Left ventricle myocardium superior (tissue), 1 donor: ENCODE measurements at regions not wholly inside any gene's neighbourhood (a gene's known extent, or its start where the extent isn't known, plus 50 kb on each side); places are given as distances from the start of the nearest gene placed in this dataset.

Source experiments
- ATAC-seq: fragments of 200-7000 bp; cut with Tn5 transposase; one replicate; pipeline ENCODE4 v1.9.1; 2020; ENCODE audit warnings: mild to moderate bottlenecking, moderate library complexity
- DNase-seq: peaks from one replicate; pipeline ENCODE4 v3.0.0-alpha.2; 2020
- intact Hi-C: fragments of 100-400 bp; cut with micrococcal nuclease; formaldehyde crosslinking; loops from one replicate; pipeline ENCODE4 v1.11.0; 2022
- donor health status: DM: no; HTN: yes; CAD: no; lungs with severe emphysema.

DNA sequence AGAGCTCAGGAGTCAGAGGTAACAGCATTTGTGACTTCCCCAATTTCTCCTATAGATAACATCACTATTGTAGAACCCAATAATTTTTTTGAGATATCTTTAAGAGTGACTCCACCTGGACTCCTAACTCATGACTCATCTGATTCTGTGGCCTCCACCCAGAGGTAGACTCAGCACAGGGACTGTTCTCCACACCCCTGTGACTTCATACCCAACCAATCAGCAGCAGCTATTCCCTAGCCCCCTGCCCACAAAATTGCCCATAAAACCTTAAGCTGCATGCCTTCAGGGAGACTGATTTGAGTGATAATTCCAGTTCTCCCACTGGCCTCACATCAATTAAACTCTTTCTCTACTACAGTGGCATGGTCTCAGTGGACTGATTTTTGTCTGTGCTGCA, 475.4 kb upstream of the FAT3 start:
- DNase-seq: no peak
- intact Hi-C loops: no loop called here
- no peak for ATAC-seq

GRCh38 chr11:91742155-91742554, 482.5 kb upstream of the FAT3 start:
- DNase-seq: no peak
- no peak for ATAC-seq
- intact Hi-C loops: no loop called here

- intact Hi-C loops: no loop called here
- DNase-seq (no peak), ATAC-seq (no peak)
Observed at GRCh38 chr11:91731051-91731450, 493.6 kb upstream of the FAT3 start.

- intact Hi-C loops: no loop called here
- ATAC-seq (no peak), DNase-seq (no peak)
Observed at GRCh38 chr11:91730620-91731019, 494.0 kb upstream of the FAT3 start.

- ATAC-seq (no peak), DNase-seq (no peak)
- intact Hi-C loops: no loop called here
Observed at GRCh38 chr11:91730057-91730456, 494.6 kb upstream of the FAT3 start.

DNA sequence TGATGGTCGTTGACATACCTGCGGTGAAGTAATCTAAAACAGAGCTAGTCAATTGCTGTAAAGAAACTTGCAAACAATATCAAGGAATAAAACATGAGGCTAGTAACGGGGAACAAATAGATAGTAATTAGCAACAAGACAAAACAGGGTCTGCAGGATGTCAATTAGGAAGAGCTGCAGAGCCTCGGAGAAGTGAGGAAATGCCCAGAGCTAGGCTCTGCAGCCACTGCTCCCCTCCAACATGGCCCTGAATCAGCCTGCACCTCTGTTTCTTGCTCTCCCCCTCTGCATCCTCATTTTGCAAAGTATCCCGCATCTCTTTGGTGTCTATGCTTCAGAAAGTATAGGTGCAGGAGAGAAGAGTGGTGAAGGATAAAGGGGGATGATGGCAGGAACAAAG, 507.4 kb upstream of the FAT3 start:
- DNase-seq (no peak), ATAC-seq (no peak)
- intact Hi-C loops: no loop called here

GRCh38 chr11:91707652-91708482, 516.8 kb upstream of the FAT3 start:
- intact Hi-C loops: no loop called here
- no peak for ATAC-seq

GRCh38 chr11:91703042-91703441, 521.6 kb upstream of the FAT3 start:
- intact Hi-C loops: no loop called here
- ATAC-seq (no peak), DNase-seq (no peak)

More at GRCh38 chr11:91707652-91708482, 516.8 kb upstream of the FAT3 start:
- DNase-seq: no peak

DNA sequence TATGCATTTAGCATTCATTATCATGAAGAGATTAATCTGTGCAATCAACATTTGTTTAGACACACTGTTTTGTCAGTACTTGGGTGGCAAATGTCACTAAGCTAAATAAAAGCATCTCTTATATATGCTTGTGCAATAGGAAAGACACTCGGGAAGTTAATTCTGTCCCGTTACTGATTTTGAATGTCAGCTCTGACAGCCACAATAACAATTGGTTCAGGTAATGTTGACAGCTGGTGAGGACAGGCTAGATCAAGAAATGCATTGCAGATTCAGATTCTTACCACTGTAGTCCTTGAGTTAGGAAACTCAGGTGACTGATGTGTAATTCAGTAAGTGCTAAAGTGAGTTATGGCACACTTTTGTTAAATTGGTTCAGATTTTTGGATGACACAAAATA, 523.8 kb upstream of the FAT3 start:
- DNase-seq (no peak), ATAC-seq (no peak)
- intact Hi-C loops: no loop called here

DNA sequence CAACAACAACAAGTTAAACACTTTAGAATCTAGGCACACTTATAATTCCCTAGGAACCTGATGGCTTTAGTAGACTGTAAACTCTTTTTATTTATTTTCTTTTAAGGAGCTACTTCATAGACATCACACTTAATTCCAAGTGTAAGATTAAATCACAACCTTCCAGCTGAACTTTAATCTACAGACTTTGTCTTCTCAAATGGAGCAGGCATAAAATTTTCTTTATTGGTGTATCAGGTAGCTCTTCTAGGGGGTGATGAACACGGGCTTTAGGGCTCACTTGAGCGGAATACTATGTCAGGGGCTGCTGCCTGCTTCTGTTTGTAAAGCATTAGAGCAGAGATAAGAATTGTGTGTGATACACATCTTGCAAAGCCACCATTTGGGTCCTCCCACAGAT, 525.8 kb upstream of the FAT3 start:
- no peak for DNase-seq
- intact Hi-C loops: no loop called here
- no peak for ATAC-seq

DNA sequence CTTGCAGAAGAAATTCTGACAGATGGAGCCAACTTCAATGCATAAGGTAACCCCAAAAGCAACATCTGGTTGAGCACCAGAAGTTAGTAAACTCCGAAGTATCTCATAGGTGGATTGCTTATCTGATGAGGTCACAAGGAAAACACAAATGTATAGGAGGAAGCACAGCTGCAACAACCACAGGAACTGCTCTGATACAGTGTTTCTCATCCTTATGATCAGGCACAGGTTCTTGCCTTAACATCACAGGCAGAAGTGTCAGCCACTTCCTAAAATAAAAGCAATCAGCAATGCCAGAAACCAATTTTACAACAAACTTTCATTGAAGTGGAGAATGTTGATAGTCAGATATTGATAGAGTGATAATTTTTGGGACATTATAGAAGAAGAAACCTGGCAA, 530.3 kb upstream of the FAT3 start:
- intact Hi-C loops: no loop called here
- ATAC-seq (no peak), DNase-seq (no peak)

GRCh38 chr11:91691872-91692271, 532.7 kb upstream of the FAT3 start:
- DNase-seq: no peak
- intact Hi-C loops: no loop called here
- ATAC-seq: no peak

DNA sequence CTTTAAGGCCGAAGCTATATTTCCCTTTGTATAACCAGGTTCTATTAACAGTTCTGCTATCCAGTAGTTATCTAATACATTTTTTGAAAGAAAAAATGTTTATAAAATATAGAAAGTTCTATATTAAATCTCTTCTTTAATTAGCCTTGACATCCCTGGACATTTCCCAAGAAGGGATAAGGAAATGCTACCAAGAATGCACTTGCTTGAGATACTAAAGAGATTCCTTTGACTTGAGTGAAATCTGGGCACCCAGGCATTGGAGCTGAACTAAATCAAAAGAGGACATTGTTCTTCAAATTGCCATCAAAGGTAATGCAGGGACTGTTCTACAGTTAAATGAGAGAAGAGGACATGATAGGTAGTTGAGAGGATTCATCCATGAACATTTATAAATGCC, 535.9 kb upstream of the FAT3 start:
- ATAC-seq: no peak
- intact Hi-C loops: no loop called here
- no peak for DNase-seq

- no peak for DNase-seq
- intact Hi-C loops: no loop called here
- no peak for ATAC-seq
Observed at GRCh38 chr11:91686700-91687099, 537.9 kb upstream of the FAT3 start.

- ATAC-seq (no peak), DNase-seq (no peak)
- intact Hi-C loops: no loop called here
Observed at GRCh38 chr11:91686281-91686680, 538.3 kb upstream of the FAT3 start.

GRCh38 chr11:91673705-91674104, 550.9 kb upstream of the FAT3 start:
- no peak for DNase-seq
- no peak for ATAC-seq
- intact Hi-C loops: no loop called here

DNA sequence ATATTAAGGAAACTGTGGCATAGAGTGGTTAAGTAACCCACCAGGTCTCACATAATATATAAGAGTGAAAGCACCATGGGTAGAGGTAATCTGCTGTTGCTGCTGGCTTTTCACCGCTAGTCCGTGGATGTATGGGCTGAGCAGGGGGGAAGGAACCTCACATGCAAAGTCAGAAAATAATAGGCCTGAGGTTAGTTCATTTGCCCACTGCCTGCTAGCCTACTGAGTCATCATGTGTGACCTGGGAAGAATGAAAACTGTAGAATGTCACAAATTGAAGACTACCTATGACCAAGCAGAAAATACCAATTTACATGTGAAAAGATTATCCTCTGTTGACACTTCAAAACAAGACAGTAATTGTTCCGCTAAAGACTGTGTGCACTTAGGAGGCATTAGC, 560.1 kb upstream of the FAT3 start:
- ATAC-seq: no peak

DNA sequence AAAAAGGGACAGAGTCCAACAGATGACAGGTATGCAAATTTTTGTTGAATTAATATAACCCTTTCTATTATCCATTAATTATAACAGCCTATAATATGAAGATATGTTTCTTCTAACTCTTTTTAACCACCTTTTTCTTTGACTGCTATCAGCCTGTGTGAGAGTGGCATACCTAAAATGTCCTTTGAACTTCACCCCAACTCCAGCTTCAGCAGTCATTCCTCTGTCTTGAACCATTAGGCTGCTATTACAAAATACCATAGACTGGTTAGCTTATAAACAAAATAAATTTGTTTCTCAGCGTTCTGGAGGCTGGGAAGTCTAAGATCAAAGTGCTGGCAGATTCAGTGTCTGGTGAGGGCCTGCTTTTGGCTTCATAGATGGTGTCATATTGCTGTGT, 564.6 kb upstream of the FAT3 start:
- ATAC-seq (no peak), DNase-seq (no peak)

More for the DNA sequence above, 560.1 kb upstream of the FAT3 start:
- intact Hi-C loops: no loop called here
- DNase-seq: no peak

DNA sequence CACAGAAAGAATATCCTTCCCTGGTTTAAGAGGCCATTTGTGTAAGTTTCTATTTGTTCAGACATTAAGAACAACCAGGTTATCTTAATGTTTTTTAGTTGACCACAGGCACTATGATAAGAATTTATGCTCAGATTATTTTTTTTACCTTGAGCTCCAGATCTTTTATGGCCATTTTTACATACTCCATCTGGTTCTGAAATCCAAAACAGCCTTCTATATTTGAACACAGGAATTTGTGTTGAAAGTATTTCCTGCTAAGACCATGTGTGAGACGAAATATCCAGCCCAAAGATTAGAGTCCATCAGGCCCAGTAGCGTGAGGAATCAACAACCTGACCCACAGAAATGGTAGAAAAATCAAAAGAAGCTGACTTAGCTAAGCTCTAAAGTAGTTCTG, 569.9 kb upstream of the FAT3 start:
- ATAC-seq (no peak), DNase-seq (no peak)
- intact Hi-C loops: no loop called here

More for the DNA sequence above, 564.6 kb upstream of the FAT3 start:
- intact Hi-C loops: no loop called here

DNA sequence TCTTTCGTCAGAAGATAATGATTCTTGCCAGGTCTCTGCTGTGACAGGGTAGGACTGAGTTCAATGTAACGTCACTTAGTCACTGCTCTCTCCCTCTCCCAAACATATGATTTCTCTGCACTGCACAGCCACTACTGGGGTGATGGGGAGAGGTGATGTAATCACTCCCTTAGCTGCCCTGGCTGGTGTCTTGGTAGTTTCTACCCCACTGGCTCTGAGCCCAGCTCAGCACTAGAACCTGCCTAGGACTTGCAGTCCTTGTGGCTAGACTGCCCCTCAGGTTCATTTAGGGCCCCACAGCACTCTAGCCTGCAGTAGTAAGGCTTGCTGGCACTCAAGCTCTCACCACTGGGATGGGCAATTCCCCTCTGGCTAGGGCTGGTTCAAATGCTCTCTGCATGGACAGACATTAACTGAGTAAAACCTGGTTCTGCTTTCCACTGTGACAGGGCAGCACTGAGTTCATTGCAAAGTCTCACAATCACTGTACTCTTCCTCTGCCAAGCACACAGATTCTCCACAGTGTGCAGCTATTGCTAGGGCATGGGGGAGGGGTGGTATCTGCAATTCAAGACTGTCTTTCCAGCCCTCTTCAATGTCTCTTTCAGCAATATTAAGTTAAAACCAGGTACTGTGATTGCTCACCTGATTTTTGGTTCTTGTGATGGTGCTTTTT, 571.4 kb upstream of the FAT3 start:
- ATAC-seq (no peak), DNase-seq (no peak)
- intact Hi-C loops: no loop called here

DNA sequence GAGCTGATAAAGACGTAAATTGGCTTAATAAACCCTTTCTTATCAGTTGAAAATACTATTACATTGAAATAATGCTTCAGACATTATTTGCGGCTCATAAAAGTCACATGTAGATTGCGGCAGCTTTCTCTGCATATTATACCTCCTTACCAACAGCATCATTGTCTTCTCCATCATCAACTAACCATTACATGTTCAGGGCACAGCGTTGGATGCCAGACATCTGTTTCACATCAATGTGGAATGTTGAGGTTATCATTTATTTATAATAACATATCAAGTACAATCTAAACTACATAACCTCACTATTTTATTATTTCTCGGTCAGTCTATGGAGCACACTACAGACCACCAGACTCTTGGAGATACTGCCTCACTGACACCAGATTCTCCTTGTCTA, 573.8 kb upstream of the FAT3 start:
- intact Hi-C loops: no loop called here

More for the DNA sequence above, 573.8 kb upstream of the FAT3 start:
- DNase-seq (no peak), ATAC-seq (no peak)
